ENCODE measurements at regions not wholly inside any gene's neighbourhood (a gene's known extent, or its start where the extent isn't known, plus 50 kb on each side); places are given as distances from the start of the nearest gene placed in this dataset.

DNA sequence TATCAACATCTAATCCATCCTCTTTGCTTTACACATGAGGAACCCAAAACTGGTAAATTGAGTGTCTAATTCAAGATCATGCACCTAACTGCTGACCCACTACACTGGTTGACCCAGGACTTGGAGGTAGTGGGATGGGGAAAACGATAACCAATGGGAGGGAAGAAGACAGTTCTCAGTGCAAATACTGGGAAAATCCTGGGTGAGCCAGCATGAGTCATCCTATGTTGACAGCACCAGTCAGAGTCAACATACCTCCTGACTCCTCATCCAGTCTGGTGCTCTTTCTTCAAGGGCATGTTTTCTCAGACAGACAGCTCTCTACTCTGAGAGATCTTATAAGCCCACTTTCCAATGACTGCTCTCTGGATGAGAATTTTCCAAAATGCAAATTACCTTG, 232.8 kb upstream of the PTGER4 start:
- TF ChIP-seq, protein P1, sequence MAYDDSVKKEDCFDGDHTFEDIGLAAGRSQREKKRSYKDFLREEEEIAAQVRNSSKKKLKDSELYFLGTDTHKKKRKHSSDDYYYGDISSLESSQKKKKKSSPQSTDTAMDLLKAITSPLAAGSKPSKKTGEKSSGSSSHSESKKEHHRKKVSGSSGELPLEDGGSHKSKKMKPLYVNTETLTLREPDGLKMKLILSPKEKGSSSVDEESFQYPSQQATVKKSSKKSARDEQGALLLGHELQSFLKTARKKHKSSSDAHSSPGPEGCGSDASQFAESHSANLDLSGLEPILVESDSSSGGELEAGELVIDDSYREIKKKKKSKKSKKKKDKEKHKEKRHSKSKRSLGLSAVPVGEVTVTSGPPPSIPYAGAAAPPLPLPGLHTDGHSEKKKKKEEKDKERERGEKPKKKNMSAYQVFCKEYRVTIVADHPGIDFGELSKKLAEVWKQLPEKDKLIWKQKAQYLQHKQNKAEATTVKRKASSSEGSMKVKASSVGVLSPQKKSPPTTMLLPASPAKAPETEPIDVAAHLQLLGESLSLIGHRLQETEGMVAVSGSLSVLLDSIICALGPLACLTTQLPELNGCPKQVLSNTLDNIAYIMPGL (CRISPR knock-in tag; IDR thresholded peaks at IDR 0.05; ENCODE audit: borderline replicate concordance), result no peak
- TF ChIP-seq, protein P2, sequence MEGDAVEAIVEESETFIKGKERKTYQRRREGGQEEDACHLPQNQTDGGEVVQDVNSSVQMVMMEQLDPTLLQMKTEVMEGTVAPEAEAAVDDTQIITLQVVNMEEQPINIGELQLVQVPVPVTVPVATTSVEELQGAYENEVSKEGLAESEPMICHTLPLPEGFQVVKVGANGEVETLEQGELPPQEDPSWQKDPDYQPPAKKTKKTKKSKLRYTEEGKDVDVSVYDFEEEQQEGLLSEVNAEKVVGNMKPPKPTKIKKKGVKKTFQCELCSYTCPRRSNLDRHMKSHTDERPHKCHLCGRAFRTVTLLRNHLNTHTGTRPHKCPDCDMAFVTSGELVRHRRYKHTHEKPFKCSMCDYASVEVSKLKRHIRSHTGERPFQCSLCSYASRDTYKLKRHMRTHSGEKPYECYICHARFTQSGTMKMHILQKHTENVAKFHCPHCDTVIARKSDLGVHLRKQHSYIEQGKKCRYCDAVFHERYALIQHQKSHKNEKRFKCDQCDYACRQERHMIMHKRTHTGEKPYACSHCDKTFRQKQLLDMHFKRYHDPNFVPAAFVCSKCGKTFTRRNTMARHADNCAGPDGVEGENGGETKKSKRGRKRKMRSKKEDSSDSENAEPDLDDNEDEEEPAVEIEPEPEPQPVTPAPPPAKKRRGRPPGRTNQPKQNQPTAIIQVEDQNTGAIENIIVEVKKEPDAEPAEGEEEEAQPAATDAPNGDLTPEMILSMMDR (IDR thresholded peaks at IDR 0.05), result no peak
- TF ChIP-seq, protein P3, sequence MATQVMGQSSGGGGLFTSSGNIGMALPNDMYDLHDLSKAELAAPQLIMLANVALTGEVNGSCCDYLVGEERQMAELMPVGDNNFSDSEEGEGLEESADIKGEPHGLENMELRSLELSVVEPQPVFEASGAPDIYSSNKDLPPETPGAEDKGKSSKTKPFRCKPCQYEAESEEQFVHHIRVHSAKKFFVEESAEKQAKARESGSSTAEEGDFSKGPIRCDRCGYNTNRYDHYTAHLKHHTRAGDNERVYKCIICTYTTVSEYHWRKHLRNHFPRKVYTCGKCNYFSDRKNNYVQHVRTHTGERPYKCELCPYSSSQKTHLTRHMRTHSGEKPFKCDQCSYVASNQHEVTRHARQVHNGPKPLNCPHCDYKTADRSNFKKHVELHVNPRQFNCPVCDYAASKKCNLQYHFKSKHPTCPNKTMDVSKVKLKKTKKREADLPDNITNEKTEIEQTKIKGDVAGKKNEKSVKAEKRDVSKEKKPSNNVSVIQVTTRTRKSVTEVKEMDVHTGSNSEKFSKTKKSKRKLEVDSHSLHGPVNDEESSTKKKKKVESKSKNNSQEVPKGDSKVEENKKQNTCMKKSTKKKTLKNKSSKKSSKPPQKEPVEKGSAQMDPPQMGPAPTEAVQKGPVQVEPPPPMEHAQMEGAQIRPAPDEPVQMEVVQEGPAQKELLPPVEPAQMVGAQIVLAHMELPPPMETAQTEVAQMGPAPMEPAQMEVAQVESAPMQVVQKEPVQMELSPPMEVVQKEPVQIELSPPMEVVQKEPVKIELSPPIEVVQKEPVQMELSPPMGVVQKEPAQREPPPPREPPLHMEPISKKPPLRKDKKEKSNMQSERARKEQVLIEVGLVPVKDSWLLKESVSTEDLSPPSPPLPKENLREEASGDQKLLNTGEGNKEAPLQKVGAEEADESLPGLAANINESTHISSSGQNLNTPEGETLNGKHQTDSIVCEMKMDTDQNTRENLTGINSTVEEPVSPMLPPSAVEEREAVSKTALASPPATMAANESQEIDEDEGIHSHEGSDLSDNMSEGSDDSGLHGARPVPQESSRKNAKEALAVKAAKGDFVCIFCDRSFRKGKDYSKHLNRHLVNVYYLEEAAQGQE (IDR thresholded peaks at IDR 0.05), result no peak
